ENCODE measurements at regions not wholly inside any gene's neighbourhood (a gene's known extent, or its start where the extent isn't known, plus 50 kb on each side); places are given as distances from the start of the nearest gene placed in this dataset.
"Not testable (repeated sequence)": the region's sequence is repeated elsewhere in the genome, so short reads cannot be mapped to it uniquely, and the experiment has no call there.

- in situ Hi-C loops (cut with HindIII; ENCODE audit: low sequenced_read_pairs): no loop called here
Observed at GRCh38 chr7:131867461-131867860, 311.0 kb upstream of the PODXL start.

- in situ Hi-C loops (cut with HindIII; ENCODE audit: low sequenced_read_pairs): no loop called here
Observed at GRCh38 chr7:131865911-131866310, 309.5 kb upstream of the PODXL start.

DNA sequence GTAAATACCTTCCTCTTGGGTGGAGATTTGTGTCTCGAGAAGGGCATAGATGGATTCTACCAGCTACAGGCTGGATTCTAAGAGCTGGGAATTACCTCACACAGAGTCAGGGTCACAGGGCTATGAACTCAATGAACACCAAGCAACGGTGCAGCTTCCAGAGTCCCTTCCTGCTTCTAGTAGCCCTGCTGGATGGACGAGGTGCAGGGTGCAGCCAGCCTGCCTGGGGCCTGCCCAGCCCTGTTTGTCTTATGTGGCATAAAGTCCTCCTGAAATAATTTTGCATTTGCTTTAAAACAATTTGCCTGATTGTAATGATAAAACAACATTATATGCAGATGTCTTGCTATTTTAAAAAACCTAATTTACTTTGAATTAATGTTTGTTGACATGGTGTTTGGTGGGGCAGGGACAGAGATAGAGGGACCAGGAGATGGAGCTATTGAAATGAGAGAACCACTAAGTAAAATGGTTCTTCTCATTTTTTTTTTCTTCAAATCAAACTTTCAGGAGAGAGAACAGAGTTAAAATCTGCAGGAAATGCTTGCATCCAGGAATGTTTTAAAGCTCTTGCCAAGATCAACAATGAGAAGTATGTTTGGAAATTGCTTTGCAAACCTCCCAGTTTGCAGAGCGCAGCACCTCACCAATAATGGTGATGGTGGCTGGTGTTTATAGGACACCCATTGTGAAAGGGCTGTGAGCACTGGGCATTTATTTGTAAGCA, 305.4 kb upstream of the PODXL start:
- in situ Hi-C loops (cut with HindIII; ENCODE audit: low sequenced_read_pairs): no loop called here

DNA sequence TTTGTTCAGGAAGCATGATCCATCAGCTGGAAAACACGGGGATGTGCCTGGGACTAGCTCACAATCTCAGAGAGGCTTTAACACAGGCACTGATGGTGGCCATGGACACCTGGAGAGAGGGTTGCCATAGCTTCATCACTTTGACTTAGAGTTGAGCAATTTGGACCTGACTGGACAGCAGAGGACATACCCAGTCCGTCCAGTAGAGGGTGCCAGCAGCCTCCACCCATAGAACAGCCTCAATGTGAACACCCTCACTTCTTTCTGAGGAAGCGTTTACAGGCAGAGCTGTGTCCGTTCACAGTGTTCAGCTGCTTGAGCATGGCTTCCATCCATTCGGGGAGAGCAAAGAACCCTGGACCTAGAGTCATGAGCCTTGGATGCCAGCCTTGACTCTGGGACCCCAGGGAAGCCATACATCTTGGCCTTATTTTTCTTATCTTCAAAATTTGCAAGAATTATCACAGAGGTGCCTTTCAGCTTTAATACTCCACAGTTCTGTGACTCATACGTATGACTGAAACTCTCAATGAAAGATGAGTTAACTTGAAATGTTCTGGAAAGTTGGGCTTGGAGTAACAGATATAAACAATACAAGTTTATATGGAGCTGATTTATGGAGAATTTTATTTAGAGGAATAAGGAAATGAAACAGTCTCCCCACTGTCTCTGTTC, 302.9 kb upstream of the PODXL start:
- in situ Hi-C loops (cut with HindIII; ENCODE audit: low sequenced_read_pairs): no loop called here

- in situ Hi-C loops (cut with HindIII; ENCODE audit: low sequenced_read_pairs): no loop called here
Observed at GRCh38 chr7:131858611-131859010, 302.2 kb upstream of the PODXL start.

GRCh38 chr7:131849472-131849871, 293.0 kb upstream of the PODXL start:
- in situ Hi-C loops (cut with HindIII; ENCODE audit: low sequenced_read_pairs): no loop called here

DNA sequence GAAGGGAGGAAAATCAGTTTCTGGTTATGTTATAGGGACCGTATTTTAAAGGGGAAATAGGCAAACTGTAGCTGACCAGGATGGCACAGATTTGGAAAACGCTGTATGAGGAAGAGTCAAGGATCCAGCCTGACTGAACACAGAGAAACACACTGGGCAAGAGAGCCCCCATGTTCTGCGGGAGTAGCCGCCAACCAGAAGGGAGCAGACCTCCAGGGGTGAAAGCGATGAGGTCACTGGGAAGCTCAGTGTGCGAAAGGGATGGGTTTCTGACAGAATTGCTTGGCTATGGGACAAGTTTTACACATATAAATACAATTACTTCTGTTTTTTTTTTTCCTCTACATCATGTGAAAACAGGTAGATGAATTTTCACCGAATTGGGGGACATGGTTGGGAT, 291.6 kb upstream of the PODXL start:
- in situ Hi-C loops (cut with HindIII; ENCODE audit: low sequenced_read_pairs): no loop called here

- in situ Hi-C loops (cut with HindIII; ENCODE audit: low sequenced_read_pairs): no loop called here
Observed at GRCh38 chr7:131845573-131846314, 289.3 kb upstream of the PODXL start.

GRCh38 chr7:131844369-131844768, 287.9 kb upstream of the PODXL start:
- in situ Hi-C loops (cut with HindIII; ENCODE audit: low sequenced_read_pairs): no loop called here

- in situ Hi-C loops (cut with HindIII; ENCODE audit: low sequenced_read_pairs): no loop called here
Observed at GRCh38 chr7:131843898-131844331, 287.5 kb upstream of the PODXL start.

DNA sequence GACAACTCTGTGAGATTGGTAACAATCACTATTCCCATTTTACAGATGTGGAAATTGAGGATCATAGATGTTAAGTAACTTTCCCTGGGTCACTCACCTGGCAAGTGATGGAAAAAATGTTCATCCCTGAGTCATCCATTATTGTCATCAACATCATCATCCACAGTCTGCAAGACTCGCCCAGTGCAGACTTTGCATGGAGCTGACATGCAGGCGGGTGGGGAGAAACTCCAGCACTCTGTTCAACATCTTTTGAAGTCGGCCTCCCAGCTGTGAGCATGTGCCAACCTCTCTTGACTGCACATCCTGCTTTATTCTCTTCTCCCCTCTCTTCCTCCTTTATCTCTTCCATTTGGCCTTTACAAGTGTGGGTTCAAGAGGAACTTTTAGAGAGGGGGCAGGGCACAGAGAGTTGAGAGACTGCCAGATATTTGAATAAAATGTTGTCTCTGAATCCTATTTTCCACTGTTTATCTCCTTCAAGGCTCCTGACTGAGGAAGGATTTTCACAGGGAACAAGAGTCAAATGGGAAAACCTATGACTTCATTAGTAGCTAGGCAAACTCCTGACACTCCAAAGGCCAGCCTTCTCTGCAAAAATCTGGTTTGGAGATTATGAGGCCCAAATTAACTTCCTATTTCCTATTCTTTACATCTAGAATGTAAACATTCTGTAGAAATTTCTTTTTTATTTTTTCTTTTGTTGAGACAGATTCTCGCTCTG, 283.7 kb upstream of the PODXL start:
- in situ Hi-C loops (cut with HindIII; ENCODE audit: low sequenced_read_pairs): no loop called here

- in situ Hi-C loops (cut with HindIII; ENCODE audit: low sequenced_read_pairs): no loop called here
Observed at GRCh38 chr7:131836733-131837132, 280.3 kb upstream of the PODXL start.

DNA sequence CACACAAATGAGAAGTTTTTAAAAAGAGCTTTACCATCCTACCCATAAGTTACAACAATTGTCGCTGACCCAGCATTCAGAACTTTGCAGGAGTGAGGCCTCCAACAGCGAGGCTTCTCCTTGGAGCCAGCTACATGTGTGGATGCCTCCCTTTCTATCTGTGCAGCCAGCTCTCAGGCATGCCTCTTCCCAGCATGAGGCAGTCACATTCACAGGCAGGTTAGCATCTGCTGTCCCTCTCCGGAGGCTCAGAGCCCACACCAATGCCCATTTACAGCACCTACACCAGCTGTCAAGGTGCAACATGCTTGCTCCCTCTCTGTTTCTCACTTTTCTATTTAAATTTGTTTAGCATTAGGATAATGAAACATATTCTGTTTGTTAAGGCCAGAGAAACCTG, 278.7 kb upstream of the PODXL start:
- in situ Hi-C loops (cut with HindIII; ENCODE audit: low sequenced_read_pairs): no loop called here

DNA sequence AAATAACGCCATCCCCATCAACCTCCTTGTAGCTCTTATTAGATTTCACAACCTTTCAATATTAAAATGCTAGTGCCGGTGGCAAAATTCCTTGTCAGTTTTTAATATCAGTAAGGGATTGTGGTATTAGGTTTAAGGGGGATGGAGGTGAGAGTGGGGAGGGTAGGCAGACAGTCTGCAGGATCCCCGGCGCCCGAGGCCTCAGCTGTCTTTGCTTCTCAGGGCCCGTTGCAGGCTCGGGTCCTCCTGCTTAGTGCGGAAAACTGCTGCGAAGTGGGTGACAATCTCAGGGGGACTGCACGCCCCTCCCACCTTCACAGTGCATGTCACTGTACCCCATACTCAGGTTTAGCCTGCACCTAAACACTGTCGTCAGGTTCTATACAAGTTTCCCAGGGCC, 274.3 kb upstream of the PODXL start:
- in situ Hi-C loops (cut with HindIII; ENCODE audit: low sequenced_read_pairs): no loop called here

- in situ Hi-C loops (cut with HindIII; ENCODE audit: low sequenced_read_pairs): no loop called here
Observed at GRCh38 chr7:131829947-131830558, 273.6 kb upstream of the PODXL start.

DNA sequence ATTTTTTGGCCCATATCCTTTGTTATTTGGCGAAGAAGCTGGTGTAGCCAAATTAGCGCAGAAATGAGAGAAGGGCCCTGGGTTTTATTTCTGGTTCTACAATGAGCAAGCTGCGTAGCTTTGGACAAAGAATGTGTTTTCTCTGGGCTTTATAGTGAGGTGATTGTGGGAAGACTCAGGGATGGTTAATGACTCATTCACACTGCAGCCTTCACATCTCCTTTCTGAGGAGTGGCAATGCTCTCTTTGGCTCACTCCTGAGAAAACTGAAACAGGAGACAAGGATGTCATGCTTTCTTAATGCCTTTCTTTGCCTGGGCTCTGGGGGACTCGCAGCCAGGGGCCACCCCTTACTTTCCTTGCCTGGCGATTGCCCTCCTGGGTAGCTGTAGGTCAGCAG, 271.0 kb upstream of the PODXL start:
- in situ Hi-C loops (cut with HindIII; ENCODE audit: low sequenced_read_pairs): no loop called here

GRCh38 chr7:131826960-131827359, 270.5 kb upstream of the PODXL start:
- in situ Hi-C loops (cut with HindIII; ENCODE audit: low sequenced_read_pairs): no loop called here

GRCh38 chr7:131823961-131824440, 267.6 kb upstream of the PODXL start:
- in situ Hi-C loops (cut with HindIII; ENCODE audit: low sequenced_read_pairs): not testable (repeated sequence)

- in situ Hi-C loops (cut with HindIII; ENCODE audit: low sequenced_read_pairs): no loop called here
Observed at GRCh38 chr7:131819891-131820290, 263.5 kb upstream of the PODXL start.

DNA sequence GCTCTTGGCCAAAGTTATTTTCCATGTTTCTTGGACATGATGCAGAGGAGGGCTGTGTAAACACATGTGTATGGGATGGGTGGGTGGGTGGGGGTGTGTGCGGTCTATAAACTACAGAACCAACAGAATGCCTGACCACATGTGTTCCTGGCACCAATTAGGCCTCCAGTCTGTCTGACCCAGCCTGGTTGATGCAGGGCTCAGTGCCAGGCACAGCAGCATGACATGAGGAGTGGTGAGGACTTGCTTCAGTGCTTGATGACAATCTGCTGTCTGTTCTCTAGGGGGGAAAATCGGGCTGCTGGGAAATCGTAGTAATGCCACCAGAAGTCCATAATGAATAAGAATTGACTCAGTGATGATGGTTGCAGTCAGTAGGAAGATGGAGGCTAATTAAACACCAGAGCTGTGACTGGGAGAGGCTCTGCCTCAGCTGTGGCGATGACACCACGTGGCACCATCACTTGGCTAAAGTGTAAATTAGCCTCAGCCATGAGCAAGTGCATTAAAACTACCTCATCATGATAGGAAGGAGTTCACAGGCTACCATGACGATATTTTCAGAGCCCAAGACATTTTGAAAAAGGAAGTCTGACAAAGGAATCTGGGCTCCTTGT, 260.1 kb upstream of the PODXL start:
- in situ Hi-C loops (cut with HindIII; ENCODE audit: low sequenced_read_pairs): no loop called here
